Epithelial cell of esophagus (primary cell): ENCODE measurements at regions not wholly inside any gene's neighbourhood (a gene's known extent, or its start where the extent isn't known, plus 50 kb on each side); places are given as distances from the start of the nearest gene placed in this dataset.
"Not testable (repeated sequence)": the region's sequence is repeated elsewhere in the genome, so short reads cannot be mapped to it uniquely, and the experiment has no call there.

ENCODE experiments used
- DNase-seq: peaks from one replicate; pipeline ENCODE4 v3.0.0; 2010; ENCODE audit warnings: low read depth
- H3K4me3 ChIP-seq: 2 replicates; pipeline ENCODE4 v1.5.1; 2011; ENCODE audit warnings: mild to moderate bottlenecking, low read length, control low read depth
- TF ChIP-seq, protein P1 (sequence below): IDR thresholded peaks from 2 replicates; pipeline ENCODE4 v1.5.1; 2011; ENCODE audit warnings: low read depth, mild to moderate bottlenecking, low read length, control low read depth, inconsistent platforms; ENCODE audit not compliant: insufficient read depth; ENCODE audit errors: missing control alignments

DNA sequence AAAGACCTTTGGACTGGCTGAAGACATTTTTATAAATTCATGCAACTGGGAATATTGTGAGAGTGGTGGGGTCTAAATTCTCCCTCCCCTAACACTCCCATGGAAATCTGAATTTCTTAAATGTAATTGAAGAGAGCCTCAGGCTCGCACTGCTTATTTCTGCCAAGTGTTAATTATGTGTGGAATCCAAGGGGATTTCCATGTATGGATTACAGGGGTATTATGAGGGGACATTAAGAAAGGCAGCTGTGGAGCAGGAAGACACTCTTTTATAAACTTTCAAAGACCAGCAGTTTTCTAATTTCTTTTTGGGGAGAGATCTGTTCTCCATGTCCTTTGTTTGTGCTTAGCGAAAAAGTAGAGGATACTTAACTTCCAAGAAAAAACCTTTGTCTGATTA lies 152.1 kb upstream of the TBL1XR1 start:
- TF ChIP-seq, protein P1, sequence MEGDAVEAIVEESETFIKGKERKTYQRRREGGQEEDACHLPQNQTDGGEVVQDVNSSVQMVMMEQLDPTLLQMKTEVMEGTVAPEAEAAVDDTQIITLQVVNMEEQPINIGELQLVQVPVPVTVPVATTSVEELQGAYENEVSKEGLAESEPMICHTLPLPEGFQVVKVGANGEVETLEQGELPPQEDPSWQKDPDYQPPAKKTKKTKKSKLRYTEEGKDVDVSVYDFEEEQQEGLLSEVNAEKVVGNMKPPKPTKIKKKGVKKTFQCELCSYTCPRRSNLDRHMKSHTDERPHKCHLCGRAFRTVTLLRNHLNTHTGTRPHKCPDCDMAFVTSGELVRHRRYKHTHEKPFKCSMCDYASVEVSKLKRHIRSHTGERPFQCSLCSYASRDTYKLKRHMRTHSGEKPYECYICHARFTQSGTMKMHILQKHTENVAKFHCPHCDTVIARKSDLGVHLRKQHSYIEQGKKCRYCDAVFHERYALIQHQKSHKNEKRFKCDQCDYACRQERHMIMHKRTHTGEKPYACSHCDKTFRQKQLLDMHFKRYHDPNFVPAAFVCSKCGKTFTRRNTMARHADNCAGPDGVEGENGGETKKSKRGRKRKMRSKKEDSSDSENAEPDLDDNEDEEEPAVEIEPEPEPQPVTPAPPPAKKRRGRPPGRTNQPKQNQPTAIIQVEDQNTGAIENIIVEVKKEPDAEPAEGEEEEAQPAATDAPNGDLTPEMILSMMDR = no peak
- DNase-seq = no peak
- H3K4me3 ChIP-seq = no peak overlapping the region

DNA sequence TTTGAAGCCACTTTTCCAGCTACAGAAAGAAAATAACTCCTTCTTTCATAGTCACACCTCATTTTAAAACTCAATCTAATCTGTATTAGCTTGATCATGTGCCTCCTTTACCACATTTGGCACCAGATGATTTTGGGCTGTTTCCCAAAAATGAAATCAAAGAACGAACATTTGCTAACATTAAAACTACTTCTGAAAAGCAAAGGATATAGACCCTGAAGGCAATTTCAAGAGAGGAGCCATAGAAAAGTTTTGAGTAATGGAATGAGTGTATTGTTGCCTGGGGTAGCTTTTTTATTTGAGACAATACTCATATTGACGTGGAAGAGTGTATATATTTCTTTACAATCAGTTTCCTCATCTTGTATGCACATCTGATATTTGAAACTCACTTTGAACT lies 152.8 kb upstream of the TBL1XR1 start:
- TF ChIP-seq, protein P1 = no peak
- no peak for DNase-seq
- H3K4me3 ChIP-seq = no peak overlapping the region

DNA sequence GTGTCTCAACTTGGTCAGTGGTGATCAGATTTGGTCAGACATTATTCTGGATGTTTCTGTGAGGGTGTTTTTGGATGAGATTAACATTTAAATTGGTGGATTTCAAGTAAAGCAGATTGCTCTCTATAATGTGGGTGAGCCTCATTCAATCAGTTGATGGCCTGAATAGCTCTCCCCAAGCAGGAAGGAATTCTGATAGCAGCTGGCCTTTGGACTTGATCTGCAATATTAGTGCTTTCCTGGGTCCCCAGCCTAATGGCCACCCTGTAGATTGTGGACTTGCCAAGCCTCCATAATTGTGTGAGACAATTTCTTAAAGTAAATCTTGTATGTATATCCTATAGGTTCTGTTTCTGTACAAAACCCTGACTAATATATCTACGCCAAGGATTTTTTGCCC lies 153.9 kb upstream of the TBL1XR1 start:
- no peak overlapping the region for H3K4me3 ChIP-seq
- TF ChIP-seq, protein P1 = no peak
- DNase-seq = no peak

DNA sequence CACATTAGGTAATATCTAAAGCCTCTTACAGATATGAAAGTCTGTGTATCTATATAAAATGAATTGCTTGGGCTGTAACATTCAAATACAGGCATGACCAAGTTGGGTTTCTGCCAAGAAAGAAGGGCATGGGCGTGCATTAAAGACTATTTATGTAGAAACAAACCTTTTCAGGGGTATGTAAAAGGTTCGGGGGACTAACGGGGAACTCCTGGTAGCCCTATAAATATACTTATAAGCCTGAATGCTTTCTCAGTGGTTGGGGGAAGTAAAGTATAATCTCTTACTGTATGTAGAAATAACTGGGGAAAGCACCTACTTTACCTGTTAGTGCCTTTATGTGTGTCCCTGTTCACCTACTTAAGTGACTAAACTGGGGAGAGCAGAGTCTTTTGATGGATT lies 154.5 kb upstream of the TBL1XR1 start:
- TF ChIP-seq, protein P1 = no peak
- no peak overlapping the region for H3K4me3 ChIP-seq
- no peak for DNase-seq

DNA sequence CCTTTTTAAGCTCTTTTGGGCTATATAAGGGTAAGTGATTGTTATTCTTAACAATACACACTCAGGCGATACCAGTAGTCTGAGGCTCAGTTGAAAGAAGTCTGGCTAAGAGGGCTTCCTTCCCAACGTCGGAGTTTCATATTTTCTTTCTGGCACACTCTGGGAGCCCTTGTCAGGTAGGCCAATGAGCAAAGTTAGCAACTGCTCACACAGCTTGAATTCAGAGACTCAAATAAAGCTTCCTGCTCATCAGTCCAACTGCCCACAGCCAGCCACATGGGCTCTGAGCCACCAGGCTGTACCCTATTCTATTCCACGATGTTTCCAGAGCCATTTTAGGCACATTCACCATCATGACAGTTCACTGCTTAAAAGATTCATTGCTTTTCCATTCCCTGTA lies 155.1 kb upstream of the TBL1XR1 start:
- no peak for DNase-seq
- no peak overlapping the region for H3K4me3 ChIP-seq
- TF ChIP-seq, protein P1 = no peak

DNA sequence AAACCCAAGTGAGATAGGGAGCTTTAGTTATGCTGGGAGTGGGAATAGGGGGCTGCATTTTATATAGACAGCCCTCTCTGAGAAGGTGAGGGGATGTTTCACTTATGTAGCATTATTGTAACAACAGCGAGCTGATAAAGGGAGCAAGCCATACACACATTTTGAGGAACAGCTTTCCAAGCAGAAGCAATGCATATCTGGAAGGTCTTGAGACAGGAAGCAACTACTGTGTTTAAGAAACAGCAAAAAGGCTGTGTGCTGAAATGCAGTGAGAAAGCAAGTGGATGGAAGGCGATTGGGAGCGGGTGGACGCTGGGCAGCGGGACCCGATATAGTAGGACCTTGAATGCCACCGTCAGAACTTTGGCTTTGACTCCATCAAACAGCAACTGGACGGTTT lies 155.9 kb upstream of the TBL1XR1 start:
- TF ChIP-seq, protein P1 = no peak
- no peak overlapping the region for H3K4me3 ChIP-seq
- DNase-seq = no peak

DNA sequence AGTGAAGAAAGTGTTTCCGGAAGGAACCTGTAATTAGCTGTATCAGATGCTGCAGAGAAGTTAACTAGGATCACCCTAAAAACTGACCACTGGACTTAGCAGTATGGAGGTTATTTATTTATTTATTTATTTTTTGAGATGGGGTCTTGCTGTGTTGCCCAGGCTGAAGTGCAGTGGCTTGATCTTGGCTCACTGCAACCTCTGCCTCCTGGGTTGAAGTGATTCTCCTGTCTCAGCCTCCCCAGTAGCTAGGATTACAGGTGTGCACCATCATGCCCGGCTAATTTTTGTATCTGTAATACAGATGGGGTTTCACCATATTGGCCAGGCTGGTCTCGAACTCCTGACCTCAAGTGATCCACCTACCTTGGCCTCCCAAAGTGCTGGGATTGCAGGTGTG lies 156.6 kb upstream of the TBL1XR1 start:
- not testable (repeated sequence) for H3K4me3 ChIP-seq, DNase-seq

DNA sequence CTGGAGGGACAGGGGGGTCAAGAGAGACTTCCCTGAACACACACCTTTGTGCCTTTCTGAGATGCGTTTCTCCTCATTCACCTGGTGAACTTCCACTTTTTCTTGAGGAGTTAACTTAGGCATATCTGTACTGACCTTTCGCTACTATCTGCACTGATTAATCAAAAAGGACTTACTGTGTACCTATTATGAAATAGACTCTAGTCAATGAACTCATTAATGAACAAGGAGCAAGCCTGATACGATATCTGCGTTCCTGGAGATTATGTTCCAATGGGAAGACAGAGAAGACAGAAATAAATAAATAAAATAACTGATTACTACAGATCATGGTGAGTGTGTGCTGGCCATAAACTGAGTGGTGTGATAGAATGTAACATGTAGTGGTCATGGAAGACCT lies 157.2 kb upstream of the TBL1XR1 start:
- DNase-seq = no peak
- TF ChIP-seq, protein P1 = no peak
- H3K4me3 ChIP-seq = no peak overlapping the region
